SH-SY5Y (cell line): ENCODE measurements at regions not wholly inside any gene's neighbourhood (a gene's known extent, or its start where the extent isn't known, plus 50 kb on each side); places are given as distances from the start of the nearest gene placed in this dataset.

ENCODE experiments used
- GATA2 ChIP-seq: IDR thresholded peaks from 2 replicates; pipeline ENCODE4 v1.6.1; 2011; ENCODE audit warnings: mild to moderate bottlenecking, low read depth, low read length
- GATA3 ChIP-seq: IDR thresholded peaks from 2 replicates; pipeline ENCODE4 v1.6.1; 2011; ENCODE audit warnings: low read depth, mild to moderate bottlenecking, low read length, moderate library complexity

DNA sequence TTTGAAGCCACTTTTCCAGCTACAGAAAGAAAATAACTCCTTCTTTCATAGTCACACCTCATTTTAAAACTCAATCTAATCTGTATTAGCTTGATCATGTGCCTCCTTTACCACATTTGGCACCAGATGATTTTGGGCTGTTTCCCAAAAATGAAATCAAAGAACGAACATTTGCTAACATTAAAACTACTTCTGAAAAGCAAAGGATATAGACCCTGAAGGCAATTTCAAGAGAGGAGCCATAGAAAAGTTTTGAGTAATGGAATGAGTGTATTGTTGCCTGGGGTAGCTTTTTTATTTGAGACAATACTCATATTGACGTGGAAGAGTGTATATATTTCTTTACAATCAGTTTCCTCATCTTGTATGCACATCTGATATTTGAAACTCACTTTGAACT, 152.8 kb upstream of the TBL1XR1 start:
- TF ChIP-seq GATA2: no peak
- TF ChIP-seq GATA3: no peak
